ENCODE measurements at regions not wholly inside any gene's neighbourhood (a gene's known extent, or its start where the extent isn't known, plus 50 kb on each side); places are given as distances from the start of the nearest gene placed in this dataset.
"Not testable (repeated sequence)": the region's sequence is repeated elsewhere in the genome, so short reads cannot be mapped to it uniquely, and the experiment has no call there.

DNA sequence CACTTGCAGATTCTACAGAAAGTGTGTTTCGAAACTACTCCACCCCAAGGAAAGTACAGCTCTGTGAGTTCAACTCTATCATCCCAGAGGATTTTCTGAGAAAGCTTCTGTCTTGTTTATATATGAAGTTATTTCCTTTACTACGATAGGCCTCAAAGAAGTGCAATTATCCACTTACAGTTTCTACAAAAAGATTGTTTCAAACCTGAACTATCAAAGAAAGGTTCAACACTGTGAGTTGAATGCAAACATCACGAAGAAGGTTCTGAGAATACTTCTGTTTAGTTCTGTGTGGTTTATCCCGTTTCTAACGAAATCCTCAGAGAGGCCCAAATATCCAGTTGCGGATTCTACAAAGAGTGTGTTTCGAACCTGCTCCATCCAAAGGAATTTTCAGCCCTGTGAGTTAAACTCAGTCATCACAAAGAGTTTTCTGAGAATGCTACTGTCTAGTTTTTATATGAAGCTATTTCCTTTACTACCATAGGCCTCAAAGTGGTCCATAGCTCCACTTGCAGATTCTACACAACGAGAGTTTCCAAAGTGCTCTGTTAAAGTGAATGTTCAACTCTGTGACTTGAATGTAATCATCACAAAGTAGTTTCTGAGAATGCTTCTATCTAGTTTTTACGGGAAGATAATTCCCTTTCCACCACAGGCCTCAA is 411.7 kb upstream of the WSB1 start:
- TF ChIP-seq, protein P1, sequence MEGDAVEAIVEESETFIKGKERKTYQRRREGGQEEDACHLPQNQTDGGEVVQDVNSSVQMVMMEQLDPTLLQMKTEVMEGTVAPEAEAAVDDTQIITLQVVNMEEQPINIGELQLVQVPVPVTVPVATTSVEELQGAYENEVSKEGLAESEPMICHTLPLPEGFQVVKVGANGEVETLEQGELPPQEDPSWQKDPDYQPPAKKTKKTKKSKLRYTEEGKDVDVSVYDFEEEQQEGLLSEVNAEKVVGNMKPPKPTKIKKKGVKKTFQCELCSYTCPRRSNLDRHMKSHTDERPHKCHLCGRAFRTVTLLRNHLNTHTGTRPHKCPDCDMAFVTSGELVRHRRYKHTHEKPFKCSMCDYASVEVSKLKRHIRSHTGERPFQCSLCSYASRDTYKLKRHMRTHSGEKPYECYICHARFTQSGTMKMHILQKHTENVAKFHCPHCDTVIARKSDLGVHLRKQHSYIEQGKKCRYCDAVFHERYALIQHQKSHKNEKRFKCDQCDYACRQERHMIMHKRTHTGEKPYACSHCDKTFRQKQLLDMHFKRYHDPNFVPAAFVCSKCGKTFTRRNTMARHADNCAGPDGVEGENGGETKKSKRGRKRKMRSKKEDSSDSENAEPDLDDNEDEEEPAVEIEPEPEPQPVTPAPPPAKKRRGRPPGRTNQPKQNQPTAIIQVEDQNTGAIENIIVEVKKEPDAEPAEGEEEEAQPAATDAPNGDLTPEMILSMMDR (IDR thresholded peaks at IDR 0.05): not testable (repeated sequence)
- TF ChIP-seq POLR2A (IDR thresholded peaks at IDR 0.05): not testable (repeated sequence)
